Sigmoid colon (tissue), 4 donors: ENCODE measurements at regions not wholly inside any gene's neighbourhood (a gene's known extent, or its start where the extent isn't known, plus 50 kb on each side); places are given as distances from the start of the nearest gene placed in this dataset.

ENCODE experiments used
- EP300 ChIP-seq, 4 donors: sonication (generic); formaldehyde crosslinking; IDR thresholded peaks; one replicate each; pipeline ENCODE4 v1.6.1; 2017; ENCODE audit warnings: antibody characterized with exemption in 4 of 4
- POLR2A ChIP-seq, 2 donors: fragments of 450-650 bp; IDR thresholded peaks; one replicate each; pipeline ENCODE4 v1.6.1; 2016; ENCODE audit warnings: antibody characterized with exemption in 2 of 2, mild to moderate bottlenecking in 2 of 2, moderate library complexity in 2 of 2
- POLR2AphosphoS5 ChIP-seq, 4 donors: sonication (generic); formaldehyde crosslinking; IDR thresholded peaks; one replicate each; pipeline ENCODE4 v1.6.1; 2017; ENCODE audit warnings: antibody characterized with exemption in 4 of 4
- TF ChIP-seq, protein P1 (sequence below), 4 experiments: fragments of 450-650 bp in 3 of 4; fragments of 200-600 bp in 1 of 4; IDR thresholded peaks; one replicate each; pipeline ENCODE4 v1.5.1; 2016 to 2019; ENCODE audit warnings: antibody characterized with exemption in 4 of 4, mild to moderate bottlenecking in 3 of 4, moderate library complexity in 2 of 4

DNA sequence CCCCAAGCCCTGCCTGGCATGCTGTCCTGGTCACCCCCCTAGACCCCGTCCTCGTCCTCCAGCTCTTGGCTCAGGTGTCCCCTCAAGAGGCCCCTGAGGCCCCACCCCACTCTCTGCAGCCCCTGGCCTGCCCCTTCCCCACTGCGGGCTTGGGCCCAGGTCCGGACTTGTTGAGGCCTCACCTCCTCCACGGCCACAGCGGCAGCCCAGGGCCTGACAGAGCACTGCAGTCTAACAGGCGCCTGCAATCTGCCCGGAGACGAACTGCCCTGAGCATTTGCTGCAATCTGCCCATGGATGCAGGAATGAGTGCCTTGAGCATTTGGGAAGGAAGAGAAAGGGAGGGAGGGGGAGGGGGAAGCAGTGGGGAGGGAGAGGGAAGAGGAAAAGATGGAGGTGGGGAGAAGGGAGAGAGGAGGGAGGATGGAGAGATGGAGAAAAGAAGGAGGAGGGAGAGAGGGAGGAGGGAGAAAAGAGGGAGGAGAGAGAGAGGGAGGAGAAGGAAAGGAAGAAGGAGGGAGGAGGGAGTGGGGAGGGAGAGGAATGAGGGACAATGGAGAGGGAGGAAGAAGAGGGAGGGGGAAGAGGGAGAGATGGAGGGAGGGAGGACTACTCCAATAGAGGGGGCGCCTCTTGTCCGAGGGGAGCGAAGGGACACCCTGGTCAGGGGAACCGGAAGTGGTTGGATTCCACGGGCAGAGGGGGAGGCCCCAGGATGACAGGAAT lies 73.9 kb downstream of the PDGFA start:
- TF ChIP-seq POLR2AphosphoS5 (IDR thresholded peaks at IDR 0.05) (no peak), POLR2A (IDR thresholded peaks at IDR 0.05) (no peak), EP300 (IDR thresholded peaks at IDR 0.05) (no peak)
- TF ChIP-seq, protein P1, sequence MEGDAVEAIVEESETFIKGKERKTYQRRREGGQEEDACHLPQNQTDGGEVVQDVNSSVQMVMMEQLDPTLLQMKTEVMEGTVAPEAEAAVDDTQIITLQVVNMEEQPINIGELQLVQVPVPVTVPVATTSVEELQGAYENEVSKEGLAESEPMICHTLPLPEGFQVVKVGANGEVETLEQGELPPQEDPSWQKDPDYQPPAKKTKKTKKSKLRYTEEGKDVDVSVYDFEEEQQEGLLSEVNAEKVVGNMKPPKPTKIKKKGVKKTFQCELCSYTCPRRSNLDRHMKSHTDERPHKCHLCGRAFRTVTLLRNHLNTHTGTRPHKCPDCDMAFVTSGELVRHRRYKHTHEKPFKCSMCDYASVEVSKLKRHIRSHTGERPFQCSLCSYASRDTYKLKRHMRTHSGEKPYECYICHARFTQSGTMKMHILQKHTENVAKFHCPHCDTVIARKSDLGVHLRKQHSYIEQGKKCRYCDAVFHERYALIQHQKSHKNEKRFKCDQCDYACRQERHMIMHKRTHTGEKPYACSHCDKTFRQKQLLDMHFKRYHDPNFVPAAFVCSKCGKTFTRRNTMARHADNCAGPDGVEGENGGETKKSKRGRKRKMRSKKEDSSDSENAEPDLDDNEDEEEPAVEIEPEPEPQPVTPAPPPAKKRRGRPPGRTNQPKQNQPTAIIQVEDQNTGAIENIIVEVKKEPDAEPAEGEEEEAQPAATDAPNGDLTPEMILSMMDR (IDR thresholded peaks at IDR 0.05): no peak
